Adrenal gland (tissue), 5 donors: ENCODE measurements at regions not wholly inside any gene's neighbourhood (a gene's known extent, or its start where the extent isn't known, plus 50 kb on each side); places are given as distances from the start of the nearest gene placed in this dataset.

Experiments
- POLR2A ChIP-seq, 2 donors: fragments of 450-650 bp; IDR thresholded peaks; one replicate each; pipeline ENCODE4 v1.6.1; 2017; ENCODE audit warnings: antibody characterized with exemption in 2 of 2, mild to moderate bottlenecking in 2 of 2, moderate library complexity in 1 of 2
- TF ChIP-seq, protein P1 (sequence below), 6 experiments: fragments of 450-650 bp in 4 of 6; fragments of 200-600 bp in 2 of 6; sonication (generic) in 1 of 6; IDR thresholded peaks; 1 replicate in 5 of 6; 2 replicates in 1 of 6; pipeline versions ENCODE4 v1.5.1 to v1.8.0; 2016 to 2021; ENCODE audit warnings: antibody characterized with exemption in 6 of 6, mild to moderate bottlenecking in 2 of 6, moderate library complexity in 1 of 6
- donor health status: DM: no; HTN: no; CAD: no.

DNA sequence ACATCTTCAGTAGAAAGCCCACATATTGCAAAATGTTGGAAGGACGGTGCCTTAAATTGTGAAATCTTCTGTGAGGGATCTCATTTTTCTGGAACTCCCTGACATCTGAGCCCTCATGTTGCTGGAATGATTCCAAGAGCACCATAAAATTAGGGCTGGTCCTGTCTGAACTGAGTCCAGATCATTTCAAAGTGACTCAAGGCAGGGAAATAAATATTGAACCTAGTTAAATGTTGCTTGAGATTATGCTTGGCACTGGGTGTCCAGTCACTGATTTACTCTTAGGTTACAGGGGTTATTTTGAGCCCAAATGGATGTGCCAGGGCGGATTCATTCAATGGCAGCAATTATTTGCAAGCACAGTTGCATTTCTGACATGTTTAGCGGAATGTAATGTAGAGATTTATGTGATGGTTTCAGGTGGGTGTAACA lies 437.0 kb downstream of the PIK3R1 start:
- TF ChIP-seq, protein P1, sequence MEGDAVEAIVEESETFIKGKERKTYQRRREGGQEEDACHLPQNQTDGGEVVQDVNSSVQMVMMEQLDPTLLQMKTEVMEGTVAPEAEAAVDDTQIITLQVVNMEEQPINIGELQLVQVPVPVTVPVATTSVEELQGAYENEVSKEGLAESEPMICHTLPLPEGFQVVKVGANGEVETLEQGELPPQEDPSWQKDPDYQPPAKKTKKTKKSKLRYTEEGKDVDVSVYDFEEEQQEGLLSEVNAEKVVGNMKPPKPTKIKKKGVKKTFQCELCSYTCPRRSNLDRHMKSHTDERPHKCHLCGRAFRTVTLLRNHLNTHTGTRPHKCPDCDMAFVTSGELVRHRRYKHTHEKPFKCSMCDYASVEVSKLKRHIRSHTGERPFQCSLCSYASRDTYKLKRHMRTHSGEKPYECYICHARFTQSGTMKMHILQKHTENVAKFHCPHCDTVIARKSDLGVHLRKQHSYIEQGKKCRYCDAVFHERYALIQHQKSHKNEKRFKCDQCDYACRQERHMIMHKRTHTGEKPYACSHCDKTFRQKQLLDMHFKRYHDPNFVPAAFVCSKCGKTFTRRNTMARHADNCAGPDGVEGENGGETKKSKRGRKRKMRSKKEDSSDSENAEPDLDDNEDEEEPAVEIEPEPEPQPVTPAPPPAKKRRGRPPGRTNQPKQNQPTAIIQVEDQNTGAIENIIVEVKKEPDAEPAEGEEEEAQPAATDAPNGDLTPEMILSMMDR (IDR thresholded peaks at IDR 0.05), result no peak
- TF ChIP-seq POLR2A (IDR thresholded peaks at IDR 0.05), result no peak
